GM21447 (cell line): ENCODE measurements at regions not wholly inside any gene's neighbourhood (a gene's known extent, or its start where the extent isn't known, plus 50 kb on each side); places are given as distances from the start of the nearest gene placed in this dataset.
A peak's percentile ranks its signal among the peaks of the same experiment; 100 is the strongest.

Source experiments
- ATAC-seq: cut with Tn5 transposase; IDR thresholded peaks from one replicate; pipeline ENCODE4 v1.9.1; 2021; ENCODE audit not compliant: unreplicated experiment

DNA sequence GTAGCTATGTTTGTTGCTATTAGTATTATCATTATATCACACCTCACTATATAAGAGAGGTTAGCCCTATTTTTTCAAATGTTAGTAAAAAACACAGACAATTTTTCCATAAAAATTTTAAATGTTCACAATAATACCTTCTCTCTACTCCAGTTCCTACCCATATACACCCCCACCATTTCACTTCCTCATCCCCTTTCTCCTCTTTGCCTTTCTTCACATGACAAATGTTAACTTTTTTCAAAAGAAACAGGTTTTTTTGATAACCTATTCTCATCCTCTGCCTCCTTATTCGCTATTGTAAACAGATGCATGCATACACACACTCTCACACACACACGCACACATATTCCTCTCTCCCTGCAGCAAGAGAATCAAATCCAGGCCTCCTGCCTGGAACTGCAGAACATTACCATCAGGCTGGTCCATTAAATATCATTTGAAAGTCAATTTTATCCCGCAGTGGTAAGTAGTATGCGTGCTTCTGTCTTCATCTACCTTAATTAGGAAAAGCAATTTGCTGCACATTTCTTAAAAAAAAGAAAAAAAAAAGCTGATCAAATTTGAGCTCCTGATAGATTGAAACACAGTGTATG lies 55.5 kb downstream of the MID1IP1 start:
- no peak for ATAC-seq

DNA sequence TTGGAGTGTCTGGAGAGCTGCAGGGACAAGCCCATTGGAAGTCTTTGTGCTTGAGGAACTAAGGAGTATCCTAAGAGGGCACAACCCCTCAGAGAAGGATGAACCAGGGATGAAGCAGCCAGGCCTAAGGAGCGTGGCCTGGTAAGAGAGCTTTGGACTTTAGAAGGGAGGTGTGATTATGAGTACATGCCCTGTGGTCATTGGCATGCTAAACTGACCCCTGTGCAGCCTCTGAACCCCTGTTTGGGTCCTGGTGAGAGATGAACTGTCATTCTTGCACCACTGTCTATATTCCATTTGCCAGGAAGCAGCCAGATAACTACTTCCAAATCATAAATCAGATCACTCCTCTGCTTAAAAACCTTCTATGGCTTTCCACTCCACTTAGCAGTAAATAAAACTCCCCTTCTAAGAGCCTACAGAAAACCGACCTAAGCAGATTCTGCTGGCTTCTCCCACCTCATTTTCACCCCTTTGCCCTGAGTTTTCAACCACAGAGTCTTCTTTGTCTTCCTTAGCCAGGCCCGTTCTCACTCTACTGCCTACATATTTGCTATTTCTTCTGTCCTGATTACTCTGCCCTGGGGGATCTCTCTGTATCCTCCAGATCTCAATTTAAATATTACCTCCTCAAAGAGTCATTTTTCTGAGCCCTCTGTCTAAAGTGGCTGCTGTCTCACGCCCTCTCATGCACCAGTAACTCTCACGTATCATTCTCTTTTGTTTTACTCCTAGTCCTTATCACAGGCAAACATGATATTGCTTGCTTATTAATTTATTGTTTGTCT lies 56.7 kb downstream of the MID1IP1 start:
- ATAC-seq, result no peak

DNA sequence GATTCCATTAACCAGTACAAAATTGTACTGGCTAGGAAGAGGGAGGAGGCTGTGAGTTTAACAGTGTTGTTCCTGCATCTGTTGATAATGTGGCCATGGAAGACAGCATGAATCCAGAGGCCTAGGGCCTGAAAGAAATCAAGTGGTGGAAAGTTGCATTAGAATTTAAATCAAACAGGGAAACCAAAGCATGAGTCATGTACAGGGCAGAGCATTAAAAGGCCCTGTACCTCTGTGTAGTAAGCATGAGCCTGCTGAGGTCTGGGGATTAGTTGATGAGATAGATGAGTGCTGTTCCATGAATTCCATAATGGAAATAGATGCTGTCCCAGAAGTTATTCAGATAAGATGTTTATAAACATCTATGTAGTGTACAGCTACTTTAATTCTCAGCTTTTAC lies 58.3 kb downstream of the MID1IP1 start:
- ATAC-seq, result no peak

DNA sequence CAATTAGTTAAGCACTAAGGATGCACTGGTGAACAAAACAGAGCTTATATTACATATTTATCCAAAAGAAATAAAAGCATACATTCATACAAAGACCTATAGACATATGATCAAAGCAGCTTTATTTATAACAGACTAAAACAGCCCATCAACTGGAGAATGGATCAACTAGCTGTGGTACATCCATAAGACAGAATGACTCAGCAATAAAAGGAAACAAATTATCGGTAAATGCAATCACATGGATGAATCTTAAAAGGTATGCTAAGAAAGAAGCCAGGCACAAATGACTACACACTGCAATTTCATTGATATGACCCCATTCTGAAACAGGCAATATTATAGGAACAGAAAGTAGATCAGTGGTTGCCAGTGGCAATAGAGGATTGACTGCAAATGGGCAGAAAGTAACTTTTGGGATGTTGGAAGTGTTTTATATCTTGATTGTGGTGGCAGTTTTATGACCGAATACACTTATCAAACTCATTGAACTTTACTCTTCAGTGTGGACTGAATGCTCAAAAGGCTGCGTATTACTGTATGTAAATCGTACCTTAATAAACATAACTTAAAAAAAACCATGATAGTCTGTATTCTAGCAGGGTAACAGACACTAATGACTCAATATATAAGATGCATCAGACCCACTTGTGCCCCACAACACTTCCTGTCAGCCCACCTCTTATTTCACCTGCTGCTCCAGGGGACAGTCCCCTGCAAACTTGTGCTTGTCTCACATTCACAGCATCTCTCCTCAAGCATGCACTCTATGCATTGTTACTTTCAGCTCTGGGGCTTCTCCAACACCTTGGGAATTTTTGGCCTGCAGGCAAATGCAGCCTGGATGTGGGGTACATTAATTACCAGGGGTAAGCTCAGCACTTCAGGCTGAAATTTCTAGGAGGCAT lies 59.1 kb downstream of the MID1IP1 start:
- ATAC-seq, result no peak

DNA sequence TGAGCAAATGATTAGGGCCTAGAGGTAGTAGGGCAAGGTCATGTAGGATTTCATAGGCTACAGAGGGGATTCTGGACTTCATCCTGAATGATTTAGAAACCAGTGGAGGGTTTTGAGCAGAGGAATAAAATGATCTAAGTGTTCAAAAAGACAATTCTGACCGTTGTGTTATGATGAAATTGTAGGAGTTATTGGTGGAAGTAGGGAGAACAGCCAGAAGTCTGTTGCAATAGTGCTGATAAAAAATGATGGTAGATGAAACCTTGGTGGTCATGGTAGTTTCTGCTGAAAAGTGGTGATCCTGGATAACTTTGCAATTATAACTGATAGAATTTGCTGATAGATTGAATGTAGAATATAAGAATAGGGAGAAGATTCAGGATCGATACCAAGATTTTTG lies 60.2 kb downstream of the MID1IP1 start:
- ATAC-seq, result no peak

DNA sequence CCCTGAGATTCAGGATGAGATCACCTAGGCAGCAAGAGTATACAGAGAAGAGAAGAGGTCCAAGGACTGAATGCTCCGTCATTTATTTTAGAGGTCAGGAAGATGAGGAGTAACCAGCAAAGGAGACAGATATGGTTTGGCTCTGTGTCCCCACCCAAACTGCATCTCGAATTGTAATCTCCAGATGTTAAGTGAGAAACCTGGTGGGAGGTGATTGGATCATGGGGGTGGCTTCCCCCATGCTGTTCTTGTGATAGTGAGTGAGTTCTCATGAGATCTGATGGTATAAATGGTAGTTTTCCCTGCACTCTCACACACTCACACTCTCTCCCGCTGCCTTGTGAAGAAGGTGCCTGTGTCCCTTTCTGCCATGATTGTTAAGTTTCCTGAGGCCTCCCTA lies 60.8 kb downstream of the MID1IP1 start:
- no peak for ATAC-seq

DNA sequence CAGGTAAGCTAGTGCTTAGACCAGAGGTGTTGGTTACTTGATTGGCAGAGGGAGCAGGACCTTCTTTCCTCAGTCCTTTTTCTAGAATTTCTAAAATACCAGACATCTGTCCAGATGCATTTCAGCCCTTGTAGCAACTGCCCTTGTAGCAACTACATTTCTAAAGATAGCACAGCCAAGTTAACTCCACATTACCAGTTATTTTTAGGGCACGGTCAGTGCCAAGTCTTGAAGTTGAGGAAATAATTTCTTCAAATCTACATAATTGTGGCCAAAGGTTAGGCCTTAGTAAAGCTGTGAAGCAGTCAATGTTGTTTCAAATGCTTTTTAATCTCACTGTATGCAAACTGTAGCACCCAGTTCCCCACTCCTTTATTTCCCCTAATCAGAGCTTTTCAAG lies 62.9 kb downstream of the MID1IP1 start:
- ATAC-seq, result no peak

DNA sequence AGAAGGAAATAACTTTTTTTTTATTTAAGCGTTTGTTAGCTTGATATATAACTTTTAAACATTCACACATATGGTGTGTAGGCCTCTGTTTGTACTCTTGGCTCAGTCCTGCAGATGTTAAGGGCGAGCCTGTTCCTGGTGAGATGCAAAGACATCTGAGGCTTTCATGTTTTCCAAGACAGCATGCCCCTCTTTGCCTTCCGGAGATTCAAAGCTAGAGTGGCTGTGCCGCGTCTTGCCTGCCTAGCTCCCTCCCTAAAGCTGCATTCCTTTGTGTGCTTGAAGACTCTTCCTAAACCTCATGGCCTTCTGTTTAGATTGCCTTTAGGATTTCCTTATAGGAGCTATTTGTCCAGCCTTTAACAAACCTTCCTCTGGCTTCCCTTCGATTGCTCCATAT lies 67.1 kb downstream of the MID1IP1 start:
- ATAC-seq, result no peak

DNA sequence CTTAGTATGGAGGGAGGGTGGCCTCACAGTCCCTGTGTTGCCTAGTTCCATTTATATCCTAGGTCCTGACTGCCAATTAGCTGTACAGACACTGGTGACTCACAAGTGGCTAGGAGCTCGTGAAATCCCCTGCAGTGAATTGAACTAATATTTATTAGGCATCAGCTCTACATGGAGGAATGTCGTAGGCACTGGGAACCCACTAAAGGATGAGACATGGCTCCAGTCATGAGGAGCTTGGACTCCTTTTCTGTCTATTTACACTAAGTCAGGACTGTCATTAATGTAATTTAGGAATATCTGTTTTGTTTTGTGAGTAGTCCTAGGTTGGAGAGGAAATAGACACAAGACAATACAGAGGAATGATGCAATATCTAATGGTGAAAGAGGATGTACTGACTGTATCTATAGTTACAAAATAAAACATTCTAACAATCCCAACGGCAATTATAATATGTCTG lies 67.7 kb downstream of the MID1IP1 start:
- ATAC-seq, result no peak

DNA sequence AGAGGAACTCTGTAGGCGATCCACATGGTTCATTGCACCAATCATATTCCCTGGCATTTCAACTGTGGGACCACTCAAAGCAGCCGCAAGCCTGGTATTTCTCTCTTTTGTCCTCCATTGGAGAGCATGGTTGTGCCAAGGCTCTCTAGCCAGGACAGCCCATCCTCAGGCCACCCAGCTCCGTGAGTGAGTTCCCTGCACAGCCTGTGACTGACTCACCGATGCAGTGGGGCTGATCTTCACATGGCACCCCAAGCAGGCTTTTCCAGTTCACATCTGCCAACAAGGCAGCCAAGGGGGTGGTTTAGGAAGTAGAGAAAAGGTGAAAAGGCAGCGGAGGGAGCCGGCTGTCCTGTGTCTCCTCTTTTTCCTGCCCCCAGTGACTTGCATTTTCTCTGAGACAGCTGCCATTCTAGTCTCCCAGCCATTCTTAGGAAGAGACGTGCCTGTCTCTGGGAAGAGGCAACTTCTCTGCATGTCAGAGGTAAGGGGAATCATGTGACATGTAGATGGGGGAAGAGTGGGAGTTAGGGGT lies 69.2 kb downstream of the MID1IP1 start:
- ATAC-seq, result no peak

DNA sequence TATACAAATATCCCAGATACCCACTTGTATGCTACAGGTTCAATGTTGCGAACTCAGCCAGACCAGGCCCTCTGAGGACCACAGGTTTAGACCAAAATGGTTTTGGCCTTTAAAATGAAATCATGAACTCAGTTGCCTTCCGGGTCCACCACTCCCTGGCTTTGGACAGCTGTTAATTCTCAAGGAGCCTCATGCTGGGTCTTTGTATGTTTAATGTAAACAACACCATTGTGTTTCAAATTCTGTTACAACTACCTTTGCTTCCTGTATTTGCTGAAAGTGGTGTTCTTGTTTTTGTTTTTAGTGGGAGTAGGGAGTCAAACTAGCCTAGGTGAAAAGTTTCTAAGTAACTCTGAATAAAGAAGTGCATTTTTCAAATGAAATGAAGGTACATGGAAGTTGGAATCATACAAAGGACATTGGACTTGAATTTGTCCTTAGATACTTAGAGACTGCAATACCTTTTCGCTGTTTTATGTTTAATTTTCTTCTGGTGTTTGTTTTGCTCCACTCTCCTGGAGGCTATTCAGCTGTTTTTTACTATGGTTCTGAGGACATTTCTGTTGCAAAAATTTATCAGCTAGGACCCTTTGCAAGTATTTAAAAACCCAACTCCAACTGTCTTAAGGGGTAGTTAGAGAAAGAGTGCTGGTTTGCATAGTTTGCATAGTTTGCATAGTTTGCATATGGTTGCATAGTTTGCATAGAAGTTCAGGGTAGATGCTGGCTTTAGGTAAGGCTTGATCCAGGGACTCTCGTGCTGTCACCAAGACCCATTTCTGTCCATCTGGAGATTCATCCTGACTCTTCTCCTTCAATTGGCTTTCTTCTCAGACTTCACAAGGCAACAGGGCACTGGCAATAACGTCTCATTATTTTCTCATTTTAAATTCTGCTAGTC lies 70.1 kb downstream of the MID1IP1 start:
- ATAC-seq, result no peak

DNA sequence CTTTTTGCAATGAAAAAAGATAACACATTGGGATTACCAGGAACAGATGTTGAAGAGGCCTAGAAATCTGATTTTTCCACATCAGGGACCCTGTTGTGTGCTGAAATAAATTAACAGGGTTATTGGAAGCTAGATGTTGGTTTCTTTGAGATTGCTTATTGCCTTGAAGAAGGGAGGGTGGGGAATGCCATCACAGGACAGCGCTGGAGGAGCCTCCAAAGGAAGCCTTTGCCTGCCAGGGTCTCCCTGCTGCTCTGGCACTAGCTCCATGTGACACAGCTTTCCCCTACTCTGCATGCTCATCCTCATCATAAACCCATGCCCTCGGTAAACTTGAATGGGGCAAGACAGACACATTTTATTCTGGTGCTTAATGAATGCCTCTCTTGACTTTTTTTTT lies 76.1 kb downstream of the MID1IP1 start:
- ATAC-seq, result no peak

DNA sequence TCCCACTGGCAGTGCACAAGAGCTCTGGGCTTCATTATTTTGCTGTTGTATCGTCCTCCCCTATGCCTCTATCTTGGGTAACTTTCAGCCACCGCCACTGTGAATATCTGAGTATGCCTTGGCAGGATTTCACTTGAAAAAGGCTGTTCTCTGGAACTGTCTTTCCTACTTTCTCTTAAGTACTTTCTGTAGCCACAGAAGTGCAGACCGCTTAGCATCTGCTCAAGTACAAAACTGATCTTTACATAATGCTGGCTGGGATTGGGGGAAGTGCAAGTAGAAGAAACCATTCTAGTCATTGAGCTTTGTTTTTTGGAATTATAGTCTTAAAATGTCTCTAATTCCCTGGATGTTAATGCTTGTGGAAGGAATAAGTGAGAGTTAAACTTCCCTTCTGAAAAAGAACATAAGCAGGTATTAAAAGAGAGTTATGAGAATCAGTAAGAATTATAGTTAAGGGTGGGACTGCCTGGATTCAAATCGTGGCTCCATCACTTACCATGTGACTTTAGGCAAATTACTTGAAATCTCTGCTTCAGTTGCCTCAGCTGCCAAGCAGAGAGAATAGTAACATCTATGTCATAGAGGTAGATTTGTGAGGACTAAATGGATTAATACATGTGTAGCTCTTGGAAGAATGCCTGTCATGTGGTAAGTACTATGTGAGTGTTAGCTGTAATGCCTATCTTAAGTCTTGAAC lies 77.5 kb downstream of the MID1IP1 start:
- ATAC-seq, result no peak

DNA sequence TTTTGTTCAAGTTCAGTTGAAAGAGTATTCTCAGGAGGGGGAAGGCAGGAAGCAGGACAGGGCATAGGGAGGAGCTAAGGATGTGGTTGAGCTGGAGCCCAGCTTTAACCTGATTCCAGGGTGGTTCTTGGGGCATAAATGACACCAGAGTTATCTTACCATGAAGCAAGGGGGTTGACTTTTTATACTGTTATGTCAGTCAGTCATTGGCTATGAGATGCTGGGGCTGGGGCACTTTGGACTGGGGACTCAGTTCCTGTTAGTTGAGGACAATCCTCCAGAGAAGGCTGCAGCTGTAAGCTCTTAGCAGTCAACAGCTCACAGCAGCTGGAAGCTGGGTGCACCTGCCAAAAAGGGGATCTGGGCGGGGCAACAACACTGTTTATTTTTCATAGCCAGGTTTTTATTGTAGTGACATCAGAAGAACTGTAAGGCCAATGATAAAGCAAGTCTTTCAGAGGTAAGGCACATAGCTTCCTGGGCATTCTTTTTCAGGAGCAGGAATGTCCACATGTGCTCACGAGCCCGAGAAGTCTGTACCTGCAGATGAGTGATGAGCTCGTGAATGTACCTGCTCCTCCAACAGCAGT lies 78.5 kb downstream of the MID1IP1 start:
- peak; percentile 60 for ATAC-seq

DNA sequence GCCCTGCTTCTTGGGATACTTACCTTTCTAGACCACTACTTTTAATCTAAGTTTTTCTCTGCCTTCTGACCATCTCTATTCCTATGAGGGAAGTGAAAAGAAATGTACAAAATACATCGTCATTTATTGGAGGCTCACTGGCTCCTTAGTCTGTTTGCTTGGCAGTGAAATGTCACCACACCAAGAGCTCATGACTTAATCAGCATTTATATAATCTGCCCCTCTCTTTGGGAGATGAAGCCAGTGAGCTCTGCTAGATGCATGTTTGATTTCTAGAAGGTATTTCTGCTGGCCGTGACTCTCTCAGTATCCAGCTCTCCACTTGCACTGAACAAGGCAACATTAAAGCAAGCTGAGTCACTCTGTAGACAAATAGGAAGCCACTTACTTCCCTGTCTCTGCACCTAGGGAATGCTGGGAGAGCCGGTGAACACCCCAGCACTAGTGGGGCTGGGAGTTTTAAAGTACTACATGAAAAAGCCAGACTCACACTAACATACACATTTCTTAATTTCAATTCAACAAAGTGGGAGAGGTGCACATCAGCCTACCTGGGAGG lies 79.1 kb downstream of the MID1IP1 start:
- no peak for ATAC-seq

DNA sequence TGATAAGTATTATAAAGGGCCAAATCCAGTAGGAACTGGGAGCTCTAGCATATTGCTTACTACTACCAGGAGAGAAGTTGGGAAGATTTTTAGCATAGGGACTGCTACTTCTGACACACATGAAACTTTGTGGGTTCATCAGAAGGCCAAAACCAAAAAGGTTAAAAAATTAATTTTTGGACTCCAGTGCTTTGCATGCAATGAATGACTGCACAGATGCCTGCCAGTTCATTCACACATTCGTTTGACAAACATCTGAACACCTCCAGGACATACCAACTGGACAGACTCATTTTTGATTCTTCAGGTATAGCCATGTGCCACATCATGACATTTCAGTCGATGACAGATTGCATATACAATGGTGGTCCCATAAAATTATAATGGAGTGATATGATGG lies 79.8 kb downstream of the MID1IP1 start:
- ATAC-seq, result no peak

DNA sequence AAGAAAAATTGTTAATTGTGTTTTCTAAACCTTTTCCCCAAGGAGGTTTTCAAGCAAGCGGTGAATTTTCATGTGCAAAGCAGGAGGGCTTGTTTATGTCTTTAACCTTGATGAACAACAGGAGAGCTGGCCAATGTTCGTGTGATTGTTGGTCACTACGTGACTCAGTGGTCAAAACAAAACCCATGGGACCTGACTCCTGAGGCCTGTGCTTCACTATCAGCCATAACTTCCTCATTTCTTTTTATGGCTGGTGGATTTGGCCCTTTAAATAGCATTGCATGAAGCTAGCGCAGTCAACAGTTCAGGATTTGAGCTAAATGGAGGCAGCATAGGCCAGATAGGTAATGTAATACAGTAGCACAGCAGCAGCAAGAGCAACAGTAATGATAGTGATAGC lies 80.5 kb downstream of the MID1IP1 start:
- peak; percentile 47 for ATAC-seq

DNA sequence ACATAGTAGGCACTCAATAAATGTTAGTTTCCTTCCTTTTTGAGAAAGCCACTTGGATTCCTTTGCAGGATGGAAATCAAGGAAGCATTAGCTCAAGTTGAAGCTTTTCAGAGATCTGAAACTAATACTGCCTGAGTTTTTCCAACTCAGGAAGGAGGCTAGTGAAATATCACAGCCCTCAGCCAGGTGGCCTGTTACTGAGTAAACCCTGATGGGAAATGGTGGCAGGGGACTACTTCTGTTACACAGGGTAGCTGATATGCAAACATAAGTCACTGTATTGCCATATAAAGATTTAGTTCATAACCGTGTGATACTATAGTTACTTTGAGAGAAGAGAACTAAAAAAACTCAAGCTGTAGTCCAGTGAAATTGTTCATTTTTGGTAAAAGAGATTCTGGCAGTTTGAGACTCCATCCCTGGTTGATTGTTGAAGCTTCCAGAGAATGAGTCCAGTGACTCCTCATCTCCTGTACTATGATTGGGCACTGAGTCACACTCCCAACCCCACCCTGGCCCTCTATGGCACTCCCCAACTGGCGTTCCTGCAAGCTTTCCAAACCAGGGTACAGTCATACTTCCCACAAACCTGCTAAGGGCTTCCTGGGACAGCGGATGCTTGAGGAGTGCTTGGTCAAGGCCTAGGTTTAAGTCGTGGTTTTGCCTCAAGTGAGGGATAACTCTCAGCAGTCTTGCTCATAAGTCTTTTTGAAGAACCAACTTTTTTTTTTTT lies 81.8 kb downstream of the MID1IP1 start:
- no peak for ATAC-seq
